Muscle of leg (tissue), 3 donors: ENCODE measurements at regions not wholly inside any gene's neighbourhood (a gene's known extent, or its start where the extent isn't known, plus 50 kb on each side); places are given as distances from the start of the nearest gene placed in this dataset.

Experiments used
- DNase-seq: peaks from one replicate; pipeline ENCODE4 v3.0.0; 2013
- H3K27ac ChIP-seq: one replicate; pipeline ENCODE4 v1.5.1; 2013; ENCODE audit warnings: mild to moderate bottlenecking, low read length, control low read depth
- H3K27me3 ChIP-seq: one replicate; pipeline ENCODE4 v1.6.1; 2013; ENCODE audit warnings: low read length; ENCODE audit not compliant: control insufficient read depth, insufficient read depth
- H3K36me3 ChIP-seq: one replicate; pipeline ENCODE4 v1.6.1; 2013; ENCODE audit warnings: low read length; ENCODE audit not compliant: control insufficient read depth, insufficient read depth
- H3K4me1 ChIP-seq: one replicate; pipeline ENCODE4 v1.6.1; 2013; ENCODE audit warnings: low read length; ENCODE audit not compliant: control insufficient read depth, insufficient read depth
- H3K4me3 ChIP-seq: one replicate; pipeline ENCODE4 v1.5.1; 2013; ENCODE audit warnings: low read length, control low read depth
- H3K9me3 ChIP-seq: replicated peaks from 2 replicates; pipeline ENCODE4 v1.6.1; 2013; ENCODE audit warnings: low read depth, low read length; ENCODE audit not compliant: control insufficient read depth
- WGBS: methylation state at CpG from one replicate; pipeline ENCODE4 v1.1.5; 2013; ENCODE audit warnings: missing lambda C conversion rate; ENCODE audit not compliant: insufficient coverage; 5-methylcytosine and 5-hydroxymethylcytosine counted together

DNA sequence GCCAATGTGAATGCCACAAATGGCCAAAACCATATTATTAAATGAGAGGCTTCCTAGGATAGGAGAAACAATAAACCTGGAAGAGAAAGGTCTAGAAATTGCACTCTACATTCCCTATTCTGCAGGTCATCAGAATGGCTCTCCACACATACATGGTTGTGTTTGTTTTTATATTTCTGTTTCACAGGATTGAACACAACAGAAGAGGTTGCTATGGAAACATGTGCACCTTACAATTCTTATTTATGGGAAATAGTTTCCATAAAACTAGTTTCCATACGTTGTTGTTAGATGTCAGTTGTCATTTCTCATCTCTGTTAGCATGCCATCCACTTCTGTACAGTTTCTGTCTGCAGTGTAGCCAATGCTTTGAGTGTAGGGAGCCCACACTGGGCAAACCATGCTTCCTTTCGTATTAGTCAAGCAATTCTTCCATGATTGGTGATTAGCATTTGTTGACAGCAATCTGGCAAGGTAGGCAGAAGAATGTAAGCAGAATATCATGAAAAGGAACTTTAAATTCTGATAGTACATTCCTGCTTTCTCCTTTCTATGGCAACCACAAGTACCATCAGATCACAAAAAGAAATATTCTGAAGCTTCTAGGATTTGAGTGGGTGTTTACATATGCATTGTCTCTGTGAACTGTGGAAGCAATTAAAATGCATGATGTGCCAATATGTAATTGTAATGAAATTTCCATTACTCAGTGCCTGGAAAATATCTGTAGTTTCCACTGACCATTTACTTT lies 141.6 kb upstream of the AVPR1A start:
- H3K36me3 ChIP-seq, result no peaks in the 10 kb centered on the region
- DNase-seq, result peak; percentile 61
- no peak overlapping the region for H3K27ac ChIP-seq
- WGBS, result no CpG with 5 or more reads among the region's 2 CpGs
- H3K27me3 ChIP-seq, result no peaks in the 10 kb centered on the region
- H3K4me3 ChIP-seq, result no peak overlapping the region
- no peaks in the 10 kb centered on the region for H3K9me3 ChIP-seq
- no peaks in the 10 kb centered on the region for H3K4me1 ChIP-seq

DNA sequence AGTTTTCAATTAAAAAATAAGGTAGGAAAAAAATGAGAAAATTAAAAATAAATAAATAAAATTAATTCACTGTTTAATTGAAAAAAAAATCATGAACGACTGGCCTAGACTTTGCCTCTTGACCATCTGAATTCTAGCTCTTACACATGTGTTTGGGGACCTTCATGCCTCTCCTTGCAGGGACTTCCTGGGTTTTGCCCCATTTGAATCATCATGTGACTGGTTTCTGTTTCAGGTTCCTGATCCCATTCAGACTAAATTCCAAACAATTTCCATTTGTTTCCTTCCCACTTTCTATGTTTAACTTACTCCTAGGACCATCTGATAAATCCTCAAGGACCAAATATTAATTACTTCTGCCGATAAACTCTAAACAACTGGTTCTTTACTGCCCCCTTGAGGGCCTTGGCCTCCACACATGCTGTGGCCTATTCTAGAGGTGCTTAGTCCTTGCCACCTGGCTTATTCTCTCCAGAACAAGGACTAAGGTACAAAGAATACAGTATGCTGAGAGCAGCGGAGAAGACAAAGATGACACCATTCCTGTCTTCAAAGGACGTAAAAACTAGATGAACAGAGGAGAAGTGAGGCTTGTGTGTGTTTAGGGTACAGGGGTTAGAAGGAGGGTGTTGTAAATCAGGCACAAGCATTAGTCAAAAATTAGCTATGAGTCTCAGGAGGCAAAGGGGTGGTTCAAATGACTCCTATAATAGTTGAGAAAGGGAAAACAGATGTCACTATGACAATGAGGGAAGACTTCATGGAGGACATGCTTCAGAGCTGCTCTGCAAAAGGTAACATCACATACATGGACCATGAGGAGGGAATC lies 125.8 kb upstream of the AVPR1A start:
- H3K4me1 ChIP-seq, result no peaks in the 10 kb centered on the region
- WGBS, result 50% methylated on average over 2 of the region's 4 CpGs
- no peak overlapping the region for H3K27ac ChIP-seq
- no peaks in the 10 kb centered on the region for H3K27me3 ChIP-seq
- H3K36me3 ChIP-seq, result no peaks in the 10 kb centered on the region
- H3K9me3 ChIP-seq, result no peaks in the 10 kb centered on the region
- no peak for DNase-seq
- H3K4me3 ChIP-seq, result no peak overlapping the region

DNA sequence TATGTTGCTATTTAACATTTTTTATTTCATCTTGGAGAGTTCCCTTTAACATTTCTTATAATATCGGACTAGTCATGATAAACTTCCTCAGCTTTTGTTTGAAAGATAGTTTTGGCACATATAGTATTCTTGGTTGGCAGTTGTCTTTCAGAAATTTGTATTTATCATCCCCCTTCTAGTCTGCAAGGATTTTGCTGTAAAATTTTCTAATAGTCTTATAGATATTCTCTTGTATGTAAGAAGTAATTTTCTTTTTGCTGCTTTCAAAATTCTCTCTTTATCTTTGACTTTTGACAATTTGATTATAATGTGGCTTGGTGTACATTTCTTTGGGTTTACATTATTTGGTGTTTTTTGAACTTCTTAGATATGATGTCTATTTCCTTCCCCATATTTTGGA lies 116.0 kb upstream of the AVPR1A start:
- no CpG with 5 or more reads among the region's 1 CpG for WGBS
- H3K36me3 ChIP-seq, result no peaks in the 10 kb centered on the region
- H3K27me3 ChIP-seq, result no peaks in the 10 kb centered on the region
- no peaks in the 10 kb centered on the region for H3K4me1 ChIP-seq
- no peak for DNase-seq
- no peak overlapping the region for H3K4me3 ChIP-seq
- H3K27ac ChIP-seq, result no peak overlapping the region
- no peaks in the 10 kb centered on the region for H3K9me3 ChIP-seq

DNA sequence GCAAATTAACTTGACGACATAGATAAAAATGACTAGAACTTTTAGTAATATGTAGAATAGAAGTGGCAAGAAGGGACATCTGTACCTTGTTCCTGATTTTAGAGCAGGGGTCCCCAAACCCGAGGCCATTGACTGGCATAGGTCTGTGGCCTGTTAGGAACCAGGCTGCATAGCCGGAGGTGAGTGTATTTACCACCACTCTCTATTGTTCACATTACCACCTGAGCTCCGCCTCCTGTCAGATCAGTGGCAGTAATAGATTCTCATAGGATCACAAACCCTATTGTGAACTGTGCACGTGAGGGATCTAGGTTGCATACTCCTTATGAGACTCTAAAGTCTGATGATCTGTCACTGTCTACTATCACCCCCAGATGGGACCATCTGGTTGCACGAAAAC lies 113.6 kb upstream of the AVPR1A start:
- Histone ChIP-seq H3K36me3 (no peaks in the 10 kb centered on the region), H3K4me3 (no peak overlapping the region), H3K27me3 (no peaks in the 10 kb centered on the region), H3K4me1 (no peaks in the 10 kb centered on the region), H3K27ac (no peak overlapping the region), H3K9me3 (no peaks in the 10 kb centered on the region)
- no peak for DNase-seq
- 83% methylated on average over 4 of the region's 6 CpGs for WGBS

DNA sequence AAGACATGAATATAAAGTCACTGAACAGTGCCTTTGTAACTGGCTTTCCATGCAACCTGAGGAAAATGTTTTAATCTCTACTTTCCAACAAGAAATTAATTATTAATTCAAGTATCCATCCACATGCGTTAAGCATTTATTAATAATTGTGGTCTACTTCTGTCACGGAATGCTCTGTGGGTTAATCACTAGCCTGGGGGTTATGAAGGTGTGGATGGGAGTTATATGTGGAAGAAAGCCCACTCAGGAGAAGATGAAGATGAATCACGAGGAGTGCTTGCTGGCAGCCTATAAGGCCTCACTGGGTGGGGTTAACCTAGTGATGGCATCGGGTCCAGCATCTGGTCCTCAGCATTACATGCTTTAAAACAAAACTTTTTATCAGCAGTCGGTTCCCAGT lies 99.5 kb upstream of the AVPR1A start:
- DNase-seq, result no peak
- H3K4me1 ChIP-seq, result no peaks in the 10 kb centered on the region
- H3K4me3 ChIP-seq, result no peak overlapping the region
- no peaks in the 10 kb centered on the region for H3K9me3 ChIP-seq
- whole genome bisulfite sequencing, result 83% methylated on average over 2 of the region's 5 CpGs
- H3K36me3 ChIP-seq, result no peaks in the 10 kb centered on the region
- H3K27ac ChIP-seq, result no peak overlapping the region
- H3K27me3 ChIP-seq, result no peaks in the 10 kb centered on the region

DNA sequence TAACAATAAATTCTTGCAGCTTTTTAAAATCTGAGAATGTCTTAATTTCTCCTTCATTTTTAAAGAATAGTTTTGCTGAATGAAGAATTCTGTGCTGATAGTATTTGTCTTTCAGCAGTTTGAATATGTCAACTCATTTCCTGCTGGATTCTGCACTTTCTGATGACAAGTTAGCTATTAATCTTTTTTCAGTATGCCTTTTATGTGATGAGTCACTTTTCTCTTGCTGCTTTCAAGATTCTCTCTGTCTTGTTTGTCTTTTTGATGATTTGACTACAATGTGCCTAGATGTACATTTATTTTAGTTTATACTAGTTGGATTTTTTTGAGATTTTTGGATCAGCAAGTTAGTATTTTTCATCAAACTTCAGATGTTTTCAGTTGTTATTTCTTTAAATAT lies 87.9 kb upstream of the AVPR1A start:
- no peak overlapping the region for H3K27ac ChIP-seq
- H3K4me3 ChIP-seq, result no peak overlapping the region
- H3K9me3 ChIP-seq, result no peaks in the 10 kb centered on the region
- H3K4me1 ChIP-seq, result no peaks in the 10 kb centered on the region
- H3K36me3 ChIP-seq, result no peaks in the 10 kb centered on the region
- DNase-seq, result no peak
- no peaks in the 10 kb centered on the region for H3K27me3 ChIP-seq

DNA sequence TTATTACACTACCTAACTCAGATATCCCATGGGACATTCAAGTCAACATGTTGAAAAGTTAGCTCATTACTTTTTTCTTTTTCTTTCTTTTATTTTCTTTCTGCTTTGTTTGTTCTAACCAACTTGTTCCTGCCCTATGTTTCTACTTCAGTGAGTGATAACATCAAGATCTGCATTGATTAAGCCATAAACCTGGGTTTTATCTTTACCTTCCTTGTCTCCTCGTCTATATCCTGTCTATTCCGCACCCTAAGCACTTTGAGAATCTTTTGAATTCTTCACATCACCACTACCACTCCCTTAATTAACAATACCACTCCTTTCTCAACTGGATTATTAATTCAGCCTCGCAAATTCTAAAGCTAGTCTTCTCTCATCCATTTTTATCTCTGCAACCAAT lies 81.9 kb upstream of the AVPR1A start:
- H3K9me3 ChIP-seq, result no peaks in the 10 kb centered on the region
- WGBS, result 64% methylated on average over 2 of the region's 3 CpGs

DNA sequence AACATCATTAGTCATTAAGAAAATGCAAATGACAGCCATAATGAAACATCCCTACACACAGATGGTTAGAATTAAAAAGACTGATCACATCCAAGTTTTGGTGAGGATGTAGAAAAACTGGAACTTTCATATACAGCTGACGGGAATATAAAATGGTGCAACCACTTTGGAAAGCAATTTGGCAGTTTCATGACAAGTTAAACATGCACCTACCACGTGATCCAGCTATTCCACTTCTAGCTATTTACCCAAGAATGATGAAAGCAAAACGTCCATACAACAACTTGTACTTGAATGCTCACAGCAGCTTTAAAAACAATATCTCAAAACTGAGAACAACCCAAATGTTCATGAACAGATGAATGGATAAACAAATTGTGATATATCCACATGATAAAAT lies 77.9 kb upstream of the AVPR1A start:
- Histone ChIP-seq H3K27me3 (no peaks in the 10 kb centered on the region), H3K27ac (no peak overlapping the region), H3K9me3 (no peaks in the 10 kb centered on the region), H3K36me3 (no peaks in the 10 kb centered on the region), H3K4me1 (no peaks in the 10 kb centered on the region), H3K4me3 (no peak overlapping the region)
- WGBS, result 17% methylated on average over 1 of the region's 3 CpGs
- no peak for DNase-seq

More for the DNA sequence above, 81.9 kb upstream of the AVPR1A start:
- no peaks in the 10 kb centered on the region for H3K4me1 ChIP-seq
- no peaks in the 10 kb centered on the region for H3K36me3 ChIP-seq
- no peaks in the 10 kb centered on the region for H3K27me3 ChIP-seq
- no peak overlapping the region for H3K4me3 ChIP-seq
- DNase-seq, result no peak
- no peak overlapping the region for H3K27ac ChIP-seq

DNA sequence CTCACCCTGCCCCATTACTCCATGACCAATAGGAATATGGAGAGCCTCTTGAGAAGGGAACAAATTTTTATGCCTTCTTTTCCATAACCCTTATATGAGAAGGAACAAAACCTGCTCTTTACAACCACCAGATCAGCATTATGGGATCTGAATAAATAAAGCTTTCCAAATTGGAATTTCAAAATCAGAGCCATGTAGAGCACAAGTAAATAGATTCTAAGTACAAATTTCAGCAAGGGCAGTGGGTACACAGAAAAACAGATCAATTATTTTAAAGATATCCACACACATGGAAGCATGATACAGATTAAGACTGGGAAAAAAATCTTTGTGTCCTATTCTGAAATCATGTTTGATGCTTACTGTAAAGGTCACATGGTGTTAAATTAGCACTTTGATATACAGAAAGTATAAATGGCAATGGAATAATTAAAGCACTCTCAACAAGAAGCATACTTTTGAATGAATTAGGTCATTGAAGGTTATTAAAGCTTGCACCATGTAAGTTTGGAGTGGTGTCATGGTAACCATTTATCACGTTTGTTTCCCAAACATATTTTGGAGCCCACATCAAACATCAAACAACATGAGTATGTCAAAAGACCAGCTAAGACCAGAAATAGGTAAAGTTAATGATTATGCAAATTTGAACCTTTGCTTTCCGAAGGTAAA lies 75.9 kb upstream of the AVPR1A start:
- no peak for DNase-seq
- no peak overlapping the region for H3K27ac ChIP-seq
- WGBS, result no CpG with 5 or more reads among the region's 2 CpGs
- H3K9me3 ChIP-seq, result no peaks in the 10 kb centered on the region
- no peaks in the 10 kb centered on the region for H3K4me1 ChIP-seq
- no peaks in the 10 kb centered on the region for H3K36me3 ChIP-seq
- no peak overlapping the region for H3K4me3 ChIP-seq
- H3K27me3 ChIP-seq, result no peaks in the 10 kb centered on the region

DNA sequence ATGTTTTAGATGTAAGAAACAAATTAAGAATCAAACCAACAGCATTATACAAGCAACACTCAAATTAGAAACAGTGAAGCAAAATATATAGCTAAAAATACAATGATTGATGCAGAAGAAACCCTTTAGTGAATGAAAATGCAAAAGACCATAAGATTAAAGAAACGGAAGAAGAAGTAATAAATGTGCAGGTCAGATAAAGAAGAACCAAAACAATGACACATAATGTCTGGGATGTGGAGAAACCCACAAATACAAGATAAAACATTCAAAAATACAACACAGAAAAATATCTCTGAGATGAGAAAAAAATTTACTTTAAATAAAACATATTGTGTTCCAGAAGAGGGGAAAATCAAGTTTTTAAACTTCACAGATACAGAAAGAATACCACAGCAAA lies 73.4 kb upstream of the AVPR1A start:
- H3K36me3 ChIP-seq, result no peaks in the 10 kb centered on the region
- no peaks in the 10 kb centered on the region for H3K9me3 ChIP-seq
- DNase-seq, result no peak
- no peaks in the 10 kb centered on the region for H3K4me1 ChIP-seq
- H3K4me3 ChIP-seq, result no peak overlapping the region
- WGBS, result no CpG with 5 or more reads among the region's 1 CpG
- H3K27ac ChIP-seq, result no peak overlapping the region
- no peaks in the 10 kb centered on the region for H3K27me3 ChIP-seq
